ENCODE measurements at regions not wholly inside any gene's neighbourhood (a gene's known extent, or its start where the extent isn't known, plus 50 kb on each side); places are given as distances from the start of the nearest gene placed in this dataset.

- FAIRE-seq (peak; percentile 68), DNase-seq (ENCODE audit: low read depth, low spot score) (no peak)
- H3K4me3 ChIP-seq (ENCODE audit: control insufficient read depth in 2 of 3, extremely low read depth in 1 of 3, insufficient read depth in 2 of 3, low read depth in 1 of 3, low read length in 3 of 3): peak overlapping the region in 2 of 3 experiments; percentile 41 to 63
- peak overlapping the region; percentile 75 for H3K9ac ChIP-seq (ENCODE audit: control insufficient read depth, extremely low read depth, insufficient read depth, low read length)
- no peak for TF ChIP-seq EZH2 (IDR thresholded peaks at IDR 0.05; ENCODE audit: low read length)
- TF ChIP-seq, protein P1, sequence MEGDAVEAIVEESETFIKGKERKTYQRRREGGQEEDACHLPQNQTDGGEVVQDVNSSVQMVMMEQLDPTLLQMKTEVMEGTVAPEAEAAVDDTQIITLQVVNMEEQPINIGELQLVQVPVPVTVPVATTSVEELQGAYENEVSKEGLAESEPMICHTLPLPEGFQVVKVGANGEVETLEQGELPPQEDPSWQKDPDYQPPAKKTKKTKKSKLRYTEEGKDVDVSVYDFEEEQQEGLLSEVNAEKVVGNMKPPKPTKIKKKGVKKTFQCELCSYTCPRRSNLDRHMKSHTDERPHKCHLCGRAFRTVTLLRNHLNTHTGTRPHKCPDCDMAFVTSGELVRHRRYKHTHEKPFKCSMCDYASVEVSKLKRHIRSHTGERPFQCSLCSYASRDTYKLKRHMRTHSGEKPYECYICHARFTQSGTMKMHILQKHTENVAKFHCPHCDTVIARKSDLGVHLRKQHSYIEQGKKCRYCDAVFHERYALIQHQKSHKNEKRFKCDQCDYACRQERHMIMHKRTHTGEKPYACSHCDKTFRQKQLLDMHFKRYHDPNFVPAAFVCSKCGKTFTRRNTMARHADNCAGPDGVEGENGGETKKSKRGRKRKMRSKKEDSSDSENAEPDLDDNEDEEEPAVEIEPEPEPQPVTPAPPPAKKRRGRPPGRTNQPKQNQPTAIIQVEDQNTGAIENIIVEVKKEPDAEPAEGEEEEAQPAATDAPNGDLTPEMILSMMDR (optimal IDR thresholded peaks at IDR 0.05 in 1 of 3, IDR thresholded peaks at IDR 0.05 in 1 of 3, conservative IDR thresholded peaks at IDR 0.05 in 1 of 3; ENCODE audit: extremely low read depth in 1 of 3, insufficient read depth in 2 of 3, low read length in 3 of 3): no peak
- dilution Hi-C loops (cut with MboI; ENCODE audit: extremely low pct_ligation_motif_present, low sequenced_read_pairs): no loop called here
- no peaks in the 10 kb centered on the region for H3K9me3 ChIP-seq (ENCODE audit: control insufficient read depth, low read depth, low read length)
- H3K27ac ChIP-seq (ENCODE audit: control insufficient read depth, insufficient read depth, low read length): peak overlapping the region; percentile 84
- no peaks in the 10 kb centered on the region for H3K9me1 ChIP-seq (ENCODE audit: control insufficient read depth, extremely low read depth, insufficient read depth, low read length)
- H3K4me1 ChIP-seq (ENCODE audit: control insufficient read depth, extremely low read depth, insufficient read depth, low read length): peaks cover 20% of the 10 kb centered on the region
- peak overlapping the region; percentile 99 for H3K4me2 ChIP-seq (ENCODE audit: control insufficient read depth, extremely low read depth, insufficient read depth, low read depth, low read length)
- H4K20me1 ChIP-seq (ENCODE audit: control insufficient read depth, extremely low read depth, insufficient read depth, low read length): no peaks in the 10 kb centered on the region
- no peaks in the 10 kb centered on the region for H3K79me2 ChIP-seq (ENCODE audit: control insufficient read depth, insufficient read depth, low read length)
- H3K36me3 ChIP-seq (ENCODE audit: control insufficient read depth in 2 of 2, extremely low read depth in 1 of 2, insufficient read depth in 2 of 2, low read length in 2 of 2): peaks cover 0 to 2% of the 10 kb centered on the region in 2 experiments
- peak overlapping the region; percentile 73 for H2AFZ ChIP-seq (ENCODE audit: control insufficient read depth, low read length)
- no peaks in the 10 kb centered on the region for H3K27me3 ChIP-seq (ENCODE audit: control insufficient read depth, extremely low read depth, insufficient read depth, low read length)
Measured at GRCh38 chr10:3935933-3936359, 150.9 kb upstream of the KLF6 start.

GRCh38 chr10:3935141-3935540 lies 150.1 kb upstream of the KLF6 start:
- Histone ChIP-seq H3K79me2 (ENCODE audit: control insufficient read depth, insufficient read depth, low read length) (no peaks in the 10 kb centered on the region), H3K36me3 (ENCODE audit: control insufficient read depth in 2 of 2, extremely low read depth in 1 of 2, insufficient read depth in 2 of 2, low read length in 2 of 2) (peaks cover 0 to 3% of the 10 kb centered on the region in 2 experiments), H3K4me1 (ENCODE audit: control insufficient read depth, extremely low read depth, insufficient read depth, low read length) (peaks cover 20% of the 10 kb centered on the region), H3K9ac (ENCODE audit: control insufficient read depth, extremely low read depth, insufficient read depth, low read length) (peak overlapping the region; percentile 75), H3K9me3 (ENCODE audit: control insufficient read depth, low read depth, low read length) (no peaks in the 10 kb centered on the region), H3K9me1 (ENCODE audit: control insufficient read depth, extremely low read depth, insufficient read depth, low read length) (no peaks in the 10 kb centered on the region), H3K4me2 (ENCODE audit: control insufficient read depth, extremely low read depth, insufficient read depth, low read depth, low read length) (peak overlapping the region; percentile 99), H3K27me3 (ENCODE audit: control insufficient read depth, extremely low read depth, insufficient read depth, low read length) (no peaks in the 10 kb centered on the region), H2AFZ (ENCODE audit: control insufficient read depth, low read length) (peak overlapping the region; percentile 73), H3K4me3 (ENCODE audit: control insufficient read depth in 2 of 3, extremely low read depth in 1 of 3, insufficient read depth in 2 of 3, low read depth in 1 of 3, low read length in 3 of 3) (peak overlapping the region in 2 of 3 experiments; percentile 41 to 63), H4K20me1 (ENCODE audit: control insufficient read depth, extremely low read depth, insufficient read depth, low read length) (no peaks in the 10 kb centered on the region), H3K27ac (ENCODE audit: control insufficient read depth, insufficient read depth, low read length) (peak overlapping the region; percentile 84)
- TF ChIP-seq, protein P1 (optimal IDR thresholded peaks at IDR 0.05 in 1 of 3, IDR thresholded peaks at IDR 0.05 in 1 of 3, conservative IDR thresholded peaks at IDR 0.05 in 1 of 3; ENCODE audit: extremely low read depth in 1 of 3, insufficient read depth in 2 of 3, low read length in 3 of 3): peak in 2 of 3 experiments; percentile 13 to 15
- no peak for TF ChIP-seq EZH2 (IDR thresholded peaks at IDR 0.05; ENCODE audit: low read length)
- FAIRE-seq (peak; percentile 76), DNase-seq (ENCODE audit: low read depth, low spot score) (no peak)
- dilution Hi-C loops (cut with MboI; ENCODE audit: extremely low pct_ligation_motif_present, low sequenced_read_pairs): no loop called here

All from keratinocyte (primary cell).